Glutamatergic neuron (in vitro differentiated cells): ENCODE measurements at regions not wholly inside any gene's neighbourhood (a gene's known extent, or its start where the extent isn't known, plus 50 kb on each side); places are given as distances from the start of the nearest gene placed in this dataset.

Experiments
- DNase-seq: peaks from one replicate; pipeline ENCODE4 v3.0.0; 2022
- H3K27ac Mint-ChIP-seq: one replicate; pipeline ENCODE4 v1.8.0; 2020; ENCODE audit warnings: mild to moderate bottlenecking, mixed read lengths, inconsistent platforms; ENCODE audit not compliant: unreplicated experiment
- H3K27me3 Mint-ChIP-seq: one replicate; pipeline ENCODE4 v1.8.0; 2020; ENCODE audit warnings: mild to moderate bottlenecking, moderate library complexity, mixed read lengths, inconsistent platforms; ENCODE audit not compliant: unreplicated experiment
- H3K36me3 Mint-ChIP-seq: one replicate; pipeline ENCODE4 v1.8.0; 2020; ENCODE audit warnings: mild to moderate bottlenecking, mixed read lengths, inconsistent platforms; ENCODE audit not compliant: unreplicated experiment
- H3K4me1 Mint-ChIP-seq: one replicate; pipeline ENCODE4 v1.8.0; 2020; ENCODE audit warnings: mild to moderate bottlenecking, low read depth, mixed read lengths, inconsistent platforms; ENCODE audit not compliant: unreplicated experiment
- H3K4me3 Mint-ChIP-seq: one replicate; pipeline ENCODE4 v1.8.0; 2020; ENCODE audit warnings: mild to moderate bottlenecking, mixed read lengths, inconsistent platforms; ENCODE audit not compliant: unreplicated experiment
- H3K9me3 Mint-ChIP-seq: one replicate; pipeline ENCODE4 v1.8.0; 2020; ENCODE audit warnings: mild to moderate bottlenecking, moderate library complexity, mixed read lengths, inconsistent platforms; ENCODE audit not compliant: unreplicated experiment
- CTCF ChIP-seq: fragments of 200-600 bp; sonication (generic); IDR thresholded peaks from one replicate; pipeline ENCODE4 v1.5.0; 2021; ENCODE audit not compliant: partially characterized antibody, unreplicated experiment

- Mint-ChIP-seq H3K4me3 (no peak overlapping the region), H3K27me3 (no peaks in the 10 kb centered on the region), H3K9me3 (no peaks in the 10 kb centered on the region), H3K27ac (no peak overlapping the region), H3K4me1 (peaks cover 3% of the 10 kb centered on the region), H3K36me3 (no peaks in the 10 kb centered on the region)
- no peak for DNase-seq
- no peak for TF ChIP-seq CTCF
Measured at GRCh38 chr20:41717483-41717882, 99.3 kb upstream of the CHD6 start.

DNA sequence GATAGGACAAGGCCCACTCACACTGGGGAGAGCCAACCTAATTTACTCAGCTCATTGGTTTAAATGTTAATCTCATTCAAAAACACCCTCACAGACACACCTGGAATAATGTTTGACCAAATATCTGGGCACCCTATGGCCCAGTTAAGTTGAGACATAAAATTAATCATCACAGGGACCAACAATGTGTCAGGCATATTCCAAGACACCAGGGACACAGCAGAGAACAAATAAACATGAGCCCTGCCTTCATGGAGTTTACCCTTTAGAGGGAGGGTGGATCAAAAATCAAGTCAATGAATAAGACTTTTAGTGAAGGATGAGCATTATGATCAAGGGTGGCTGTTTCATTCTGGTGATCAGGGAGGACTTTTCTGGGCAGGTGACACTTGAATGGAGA lies 98.7 kb upstream of the CHD6 start:
- Mint-ChIP-seq H3K27me3 (no peaks in the 10 kb centered on the region), H3K27ac (no peak overlapping the region), H3K4me1 (peaks cover 3% of the 10 kb centered on the region), H3K4me3 (no peak overlapping the region), H3K36me3 (no peaks in the 10 kb centered on the region), H3K9me3 (no peaks in the 10 kb centered on the region)
- TF ChIP-seq CTCF, result no peak
- no peak for DNase-seq

- Mint-ChIP-seq H3K27me3 (no peaks in the 10 kb centered on the region), H3K9me3 (no peaks in the 10 kb centered on the region), H3K27ac (no peak overlapping the region), H3K4me1 (peaks cover 3% of the 10 kb centered on the region), H3K36me3 (no peaks in the 10 kb centered on the region), H3K4me3 (no peak overlapping the region)
- TF ChIP-seq CTCF, result no peak
- no peak for DNase-seq
Measured at GRCh38 chr20:41716436-41716835, 98.3 kb upstream of the CHD6 start.

DNA sequence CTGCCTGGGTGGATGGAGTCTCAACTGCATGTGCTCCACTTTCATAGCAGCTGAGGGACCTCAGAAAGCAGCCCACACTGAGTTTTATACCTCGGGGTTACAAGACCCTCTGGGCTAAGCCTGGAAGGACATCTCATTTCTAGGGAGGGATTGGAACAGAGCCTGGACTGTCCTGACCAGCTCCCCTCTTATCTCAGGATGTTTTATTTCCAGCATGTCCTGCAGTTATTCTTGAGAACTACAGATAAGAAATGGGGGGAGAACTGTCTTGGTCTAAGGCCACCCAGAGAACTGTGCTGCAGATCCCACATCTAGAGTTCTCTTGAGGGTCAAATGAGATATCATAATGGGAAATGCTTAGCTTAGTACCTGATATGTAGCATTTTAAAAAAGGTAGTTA lies 97.3 kb upstream of the CHD6 start:
- Mint-ChIP-seq H3K27ac (no peak overlapping the region), H3K36me3 (no peaks in the 10 kb centered on the region), H3K9me3 (no peaks in the 10 kb centered on the region), H3K27me3 (no peaks in the 10 kb centered on the region), H3K4me1 (peaks cover 3% of the 10 kb centered on the region), H3K4me3 (no peak overlapping the region)
- DNase-seq, result no peak
- no peak for TF ChIP-seq CTCF

- H3K27me3 Mint-ChIP-seq, result no peaks in the 10 kb centered on the region
Measured at GRCh38 chr20:41714030-41714429, 95.9 kb upstream of the CHD6 start.

More at GRCh38 chr20:41714030-41714429, 95.9 kb upstream of the CHD6 start:
- DNase-seq, result no peak
- Mint-ChIP-seq H3K27ac (no peak overlapping the region), H3K9me3 (no peaks in the 10 kb centered on the region), H3K4me3 (no peak overlapping the region), H3K4me1 (peaks cover 3% of the 10 kb centered on the region), H3K36me3 (no peaks in the 10 kb centered on the region)
- no peak for TF ChIP-seq CTCF
